GM23338 (cell line): ENCODE measurements at regions not wholly inside any gene's neighbourhood (a gene's known extent, or its start where the extent isn't known, plus 50 kb on each side); places are given as distances from the start of the nearest gene placed in this dataset.

ENCODE experiments used
- ATAC-seq: fragments of 200-7000 bp; cut with Tn5 transposase; 3 replicates; pipeline ENCODE4 v1.9.1; 2020
- DNase-seq: peaks from one replicate; pipeline ENCODE4 v3.0.0-alpha.2; 2015; ENCODE audit warnings: low spot score
- H2AFZ ChIP-seq: fragments of 200-600 bp; sonication (generic); 2 replicates; pipeline ENCODE4 v1.8.0; 2016; ENCODE audit warnings: antibody characterized with exemption, mild to moderate bottlenecking, moderate library complexity
- H3F3A ChIP-seq: fragments of 200-600 bp; sonication (generic); replicated peaks from 2 replicates; pipeline ENCODE4 v1.8.0; 2017; ENCODE audit warnings: antibody characterized with exemption, mixed run types, low read depth
- H3K27ac ChIP-seq: fragments of 200-600 bp; sonication (generic); 2 replicates; pipeline ENCODE4 v1.6.1; 2016; ENCODE audit warnings: low read depth
- H3K27me3 ChIP-seq: fragments of 200-600 bp; sonication (generic); 2 replicates; pipeline ENCODE4 v1.8.0; 2016; ENCODE audit warnings: mild to moderate bottlenecking, mixed run types, moderate library complexity; ENCODE audit not compliant: insufficient read depth
- H3K36me3 ChIP-seq: fragments of 200-600 bp; sonication (generic); 2 replicates; pipeline ENCODE4 v1.8.0; 2016; ENCODE audit warnings: mild to moderate bottlenecking; ENCODE audit not compliant: insufficient read depth
- H3K4me1 ChIP-seq: fragments of 200-600 bp; sonication (generic); 2 replicates; pipeline ENCODE4 v1.8.0; 2016; ENCODE audit warnings: mild to moderate bottlenecking, moderate library complexity; ENCODE audit not compliant: insufficient read depth
- H3K4me2 ChIP-seq: fragments of 200-600 bp; sonication (generic); 2 replicates; pipeline ENCODE4 v1.7.1; 2017; ENCODE audit warnings: mixed run types
- H3K4me3 ChIP-seq: fragments of 200-600 bp; sonication (generic); 2 replicates; pipeline ENCODE4 v1.6.1; 2016; ENCODE audit warnings: mixed run types
- H3K79me2 ChIP-seq: fragments of 200-600 bp; sonication (generic); replicated peaks from 2 replicates; pipeline ENCODE4 v1.8.0; 2017; ENCODE audit warnings: mild to moderate bottlenecking; ENCODE audit not compliant: insufficient read depth
- H3K9me2 ChIP-seq: fragments of 200-600 bp; sonication (generic); 2 replicates; pipeline ENCODE4 v1.8.0; 2017; ENCODE audit not compliant: insufficient read depth
- H4K20me1 ChIP-seq: fragments of 200-600 bp; sonication (generic); replicated peaks from 2 replicates; pipeline ENCODE4 v1.8.0; 2017; ENCODE audit warnings: mild to moderate bottlenecking; ENCODE audit not compliant: insufficient read depth
- H3K27ac Mint-ChIP-seq: 2 replicates; pipeline ENCODE4 v1.8.0; 2020; ENCODE audit warnings: inconsistent platforms, mild to moderate bottlenecking, moderate library complexity, mixed read lengths
- H3K27me3 Mint-ChIP-seq: 3 replicates; pipeline ENCODE4 v1.8.0; 2022; ENCODE audit warnings: low read depth, mild to moderate bottlenecking, moderate library complexity, mixed read lengths, inconsistent platforms; ENCODE audit not compliant: insufficient read depth, poor library complexity
- H3K36me3 Mint-ChIP-seq: 3 replicates; pipeline ENCODE4 v1.8.0; 2021; ENCODE audit warnings: low read depth, mild to moderate bottlenecking, inconsistent platforms, moderate library complexity, mixed read lengths
- H3K4me1 Mint-ChIP-seq: 3 replicates; pipeline ENCODE4 v1.8.0; 2020; ENCODE audit warnings: mild to moderate bottlenecking, inconsistent platforms, mixed read lengths
- H3K4me3 Mint-ChIP-seq: 3 replicates; pipeline ENCODE4 v1.8.0; 2021; ENCODE audit warnings: moderate library complexity, mild to moderate bottlenecking, inconsistent platforms, mixed read lengths
- H3K9me3 Mint-ChIP-seq: 3 replicates; pipeline ENCODE4 v1.8.0; 2020; ENCODE audit warnings: moderate library complexity, mild to moderate bottlenecking, inconsistent platforms, mixed read lengths
- CREB1 ChIP-seq: fragments of 250-450 bp; sonication (Bioruptor Pico); IDR thresholded peaks from 2 replicates; pipeline ENCODE4 v1.5.0; 2020; ENCODE audit warnings: low read depth, mild to moderate bottlenecking, moderate library complexity
- ETS1 ChIP-seq: IDR thresholded peaks from 2 replicates; pipeline ENCODE4 v1.6.1; 2016; ENCODE audit warnings: antibody characterized with exemption
- EZH2phosphoT487 ChIP-seq: fragments of 200-600 bp; sonication (generic); IDR thresholded peaks from one replicate; pipeline ENCODE4 v1.8.1; 2018; ENCODE audit warnings: antibody characterized with exemption; ENCODE audit not compliant: unreplicated experiment
- NANOG ChIP-seq: IDR thresholded peaks from 2 replicates; pipeline ENCODE4 v1.6.1; 2016; ENCODE audit warnings: antibody characterized with exemption, borderline replicate concordance
- STAT1 ChIP-seq: IDR thresholded peaks from one replicate; pipeline ENCODE4 v1.6.1; 2016; ENCODE audit warnings: antibody characterized with exemption; ENCODE audit not compliant: unreplicated experiment
- ZNF114 ChIP-seq: fragments of 250-450 bp; sonication (Bioruptor Pico); IDR thresholded peaks from 2 replicates; pipeline ENCODE4 v1.5.0; 2020; ENCODE audit warnings: mild to moderate bottlenecking, moderate library complexity
- ZNF331 ChIP-seq: fragments of 250-450 bp; sonication (Bioruptor Pico); IDR thresholded peaks from 2 replicates; pipeline ENCODE4 v1.5.0; 2020; ENCODE audit warnings: low read depth, mild to moderate bottlenecking, moderate library complexity
- TF ChIP-seq, protein P1 (sequence below), 2 experiments: fragments of 200-600 bp in 1 of 2; sonication (generic) in 1 of 2; conservative IDR thresholded peaks; 2 replicates each; pipeline versions ENCODE4 v1.5.1 to v1.6.1; 2016 to 2017; ENCODE audit warnings: antibody characterized with exemption in 2 of 2, low read depth in 2 of 2, mild to moderate bottlenecking in 2 of 2, moderate library complexity in 1 of 2
- TF ChIP-seq, protein P2 (sequence below): fragments of 250-450 bp; sonication (Bioruptor Pico); IDR thresholded peaks from 2 replicates; pipeline ENCODE4 v1.5.0; 2020; ENCODE audit warnings: mild to moderate bottlenecking, moderate library complexity

GRCh38 chr3:124391774-124392173 lies 338.5 kb upstream of the UMPS start:
- Histone ChIP-seq H3F3A (no peaks in the 10 kb centered on the region), H3K27me3 (no peaks in the 10 kb centered on the region), H3K27ac (no peak overlapping the region), H3K4me3 (no peak overlapping the region), H3K9me2 (no peaks in the 10 kb centered on the region; the same call in 1 of the 2 replicates), H2AFZ (no peak overlapping the region), H4K20me1 (no peaks in the 10 kb centered on the region), H3K79me2 (no peaks in the 10 kb centered on the region), H3K4me1 (no peaks in the 10 kb centered on the region), H3K36me3 (no peaks in the 10 kb centered on the region), H3K4me2 (no peak overlapping the region)
- DNase-seq (no peak), ATAC-seq (no peak)
- Mint-ChIP-seq H3K4me1 (peaks cover 9% of the 10 kb centered on the region; the same call in 2 of the 3 replicates), H3K36me3 (no peaks in the 10 kb centered on the region), H3K27ac (no peak overlapping the region), H3K4me3 (no peak overlapping the region), H3K27me3 (no peaks in the 10 kb centered on the region), H3K9me3 (no peaks in the 10 kb centered on the region)
- TF ChIP-seq ZNF331 (CRISPR knock-in tag) (no peak), NANOG (no peak)
- TF ChIP-seq, protein P1, sequence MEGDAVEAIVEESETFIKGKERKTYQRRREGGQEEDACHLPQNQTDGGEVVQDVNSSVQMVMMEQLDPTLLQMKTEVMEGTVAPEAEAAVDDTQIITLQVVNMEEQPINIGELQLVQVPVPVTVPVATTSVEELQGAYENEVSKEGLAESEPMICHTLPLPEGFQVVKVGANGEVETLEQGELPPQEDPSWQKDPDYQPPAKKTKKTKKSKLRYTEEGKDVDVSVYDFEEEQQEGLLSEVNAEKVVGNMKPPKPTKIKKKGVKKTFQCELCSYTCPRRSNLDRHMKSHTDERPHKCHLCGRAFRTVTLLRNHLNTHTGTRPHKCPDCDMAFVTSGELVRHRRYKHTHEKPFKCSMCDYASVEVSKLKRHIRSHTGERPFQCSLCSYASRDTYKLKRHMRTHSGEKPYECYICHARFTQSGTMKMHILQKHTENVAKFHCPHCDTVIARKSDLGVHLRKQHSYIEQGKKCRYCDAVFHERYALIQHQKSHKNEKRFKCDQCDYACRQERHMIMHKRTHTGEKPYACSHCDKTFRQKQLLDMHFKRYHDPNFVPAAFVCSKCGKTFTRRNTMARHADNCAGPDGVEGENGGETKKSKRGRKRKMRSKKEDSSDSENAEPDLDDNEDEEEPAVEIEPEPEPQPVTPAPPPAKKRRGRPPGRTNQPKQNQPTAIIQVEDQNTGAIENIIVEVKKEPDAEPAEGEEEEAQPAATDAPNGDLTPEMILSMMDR (conservative IDR thresholded peaks at IDR 0.05; ENCODE audit: low read depth in 2 of 2): peak in 1 of 2 experiments; percentile 34; a peak in 1 of 4 replicates
- TF ChIP-seq, protein P2, sequence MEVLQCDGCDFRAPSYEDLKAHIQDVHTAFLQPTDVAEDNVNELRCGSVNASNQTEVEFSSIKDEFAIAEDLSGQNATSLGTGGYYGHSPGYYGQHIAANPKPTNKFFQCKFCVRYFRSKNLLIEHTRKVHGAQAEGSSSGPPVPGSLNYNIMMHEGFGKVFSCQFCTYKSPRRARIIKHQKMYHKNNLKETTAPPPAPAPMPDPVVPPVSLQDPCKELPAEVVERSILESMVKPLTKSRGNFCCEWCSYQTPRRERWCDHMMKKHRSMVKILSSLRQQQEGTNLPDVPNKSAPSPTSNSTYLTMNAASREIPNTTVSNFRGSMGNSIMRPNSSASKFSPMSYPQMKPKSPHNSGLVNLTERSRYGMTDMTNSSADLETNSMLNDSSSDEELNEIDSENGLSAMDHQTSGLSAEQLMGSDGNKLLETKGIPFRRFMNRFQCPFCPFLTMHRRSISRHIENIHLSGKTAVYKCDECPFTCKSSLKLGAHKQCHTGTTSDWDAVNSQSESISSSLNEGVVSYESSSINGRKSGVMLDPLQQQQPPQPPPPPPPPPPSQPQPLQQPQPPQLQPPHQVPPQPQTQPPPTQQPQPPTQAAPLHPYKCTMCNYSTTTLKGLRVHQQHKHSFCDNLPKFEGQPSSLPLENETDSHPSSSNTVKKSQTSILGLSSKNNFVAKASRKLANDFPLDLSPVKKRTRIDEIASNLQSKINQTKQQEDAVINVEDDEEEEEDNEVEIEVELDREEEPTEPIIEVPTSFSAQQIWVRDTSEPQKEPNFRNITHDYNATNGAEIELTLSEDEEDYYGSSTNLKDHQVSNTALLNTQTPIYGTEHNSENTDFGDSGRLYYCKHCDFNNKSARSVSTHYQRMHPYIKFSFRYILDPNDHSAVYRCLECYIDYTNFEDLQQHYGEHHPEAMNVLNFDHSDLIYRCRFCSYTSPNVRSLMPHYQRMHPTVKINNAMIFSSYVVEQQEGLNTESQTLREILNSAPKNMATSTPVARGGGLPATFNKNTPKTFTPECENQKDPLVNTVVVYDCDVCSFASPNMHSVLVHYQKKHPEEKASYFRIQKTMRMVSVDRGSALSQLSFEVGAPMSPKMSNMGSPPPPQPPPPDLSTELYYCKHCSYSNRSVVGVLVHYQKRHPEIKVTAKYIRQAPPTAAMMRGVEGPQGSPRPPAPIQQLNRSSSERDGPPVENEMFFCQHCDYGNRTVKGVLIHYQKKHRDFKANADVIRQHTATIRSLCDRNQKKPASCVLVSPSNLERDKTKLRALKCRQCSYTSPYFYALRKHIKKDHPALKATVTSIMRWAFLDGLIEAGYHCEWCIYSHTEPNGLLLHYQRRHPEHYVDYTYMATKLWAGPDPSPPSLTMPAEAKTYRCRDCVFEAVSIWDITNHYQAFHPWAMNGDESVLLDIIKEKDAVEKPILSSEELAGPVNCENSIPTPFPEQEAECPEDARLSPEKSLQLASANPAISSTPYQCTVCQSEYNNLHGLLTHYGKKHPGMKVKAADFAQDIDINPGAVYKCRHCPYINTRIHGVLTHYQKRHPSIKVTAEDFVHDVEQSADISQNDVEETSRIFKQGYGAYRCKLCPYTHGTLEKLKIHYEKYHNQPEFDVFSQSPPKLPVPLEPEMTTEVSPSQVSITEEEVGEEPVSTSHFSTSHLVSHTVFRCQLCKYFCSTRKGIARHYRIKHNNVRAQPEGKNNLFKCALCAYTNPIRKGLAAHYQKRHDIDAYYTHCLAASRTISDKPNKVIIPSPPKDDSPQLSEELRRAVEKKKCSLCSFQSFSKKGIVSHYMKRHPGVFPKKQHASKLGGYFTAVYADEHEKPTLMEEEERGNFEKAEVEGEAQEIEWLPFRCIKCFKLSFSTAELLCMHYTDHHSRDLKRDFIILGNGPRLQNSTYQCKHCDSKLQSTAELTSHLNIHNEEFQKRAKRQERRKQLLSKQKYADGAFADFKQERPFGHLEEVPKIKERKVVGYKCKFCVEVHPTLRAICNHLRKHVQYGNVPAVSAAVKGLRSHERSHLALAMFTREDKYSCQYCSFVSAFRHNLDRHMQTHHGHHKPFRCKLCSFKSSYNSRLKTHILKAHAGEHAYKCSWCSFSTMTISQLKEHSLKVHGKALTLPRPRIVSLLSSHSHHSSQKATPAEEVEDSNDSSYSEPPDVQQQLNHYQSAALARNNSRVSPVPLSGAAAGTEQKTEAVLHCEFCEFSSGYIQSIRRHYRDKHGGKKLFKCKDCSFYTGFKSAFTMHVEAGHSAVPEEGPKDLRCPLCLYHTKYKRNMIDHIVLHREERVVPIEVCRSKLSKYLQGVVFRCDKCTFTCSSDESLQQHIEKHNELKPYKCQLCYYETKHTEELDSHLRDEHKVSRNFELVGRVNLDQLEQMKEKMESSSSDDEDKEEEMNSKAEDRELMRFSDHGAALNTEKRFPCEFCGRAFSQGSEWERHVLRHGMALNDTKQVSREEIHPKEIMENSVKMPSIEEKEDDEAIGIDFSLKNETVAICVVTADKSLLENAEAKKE (CRISPR knock-in tag): no peak

GRCh38 chr3:124393340-124393739 lies 336.9 kb upstream of the UMPS start:
- H3K4me3 ChIP-seq: no peak overlapping the region
- H3K4me1 Mint-ChIP-seq: peaks cover 9% of the 10 kb centered on the region; the same call in 2 of the 3 replicates
- TF ChIP-seq, protein P1 (conservative IDR thresholded peaks at IDR 0.05; ENCODE audit: low read depth in 2 of 2): no peak
- TF ChIP-seq EZH2phosphoT487 (no peak), STAT1 (no peak), CREB1 (CRISPR knock-in tag) (no peak), ETS1 (no peak), ZNF331 (CRISPR knock-in tag) (no peak), NANOG (no peak), ZNF114 (CRISPR knock-in tag) (no peak)

More at GRCh38 chr3:124393340-124393739, 336.9 kb upstream of the UMPS start:
- no peaks in the 10 kb centered on the region for H3K27me3 ChIP-seq
- Mint-ChIP-seq H3K27me3 (no peaks in the 10 kb centered on the region), H3K9me3 (no peaks in the 10 kb centered on the region), H3K4me3 (no peak overlapping the region), H3K27ac (no peak overlapping the region), H3K36me3 (no peaks in the 10 kb centered on the region)
- no peaks in the 10 kb centered on the region; the same call in 1 of the 2 replicates for H3K9me2 ChIP-seq
- H4K20me1 ChIP-seq: no peaks in the 10 kb centered on the region
- H3K4me2 ChIP-seq: no peak overlapping the region
- H3K79me2 ChIP-seq: no peaks in the 10 kb centered on the region
- DNase-seq (no peak), ATAC-seq (no peak)
- no peaks in the 10 kb centered on the region for H3K36me3 ChIP-seq
- H2AFZ ChIP-seq: no peak overlapping the region
- H3K4me1 ChIP-seq: no peaks in the 10 kb centered on the region
- no peaks in the 10 kb centered on the region for H3F3A ChIP-seq
- no peak overlapping the region for H3K27ac ChIP-seq
